Activated CD4-positive, alpha-beta T cell treated with anti-CD3 and anti-CD28 coated beads, Interleukin-2, amount 50 U/mL, for 1 hour (primary cell): ENCODE measurements at regions not wholly inside any gene's neighbourhood (a gene's known extent, or its start where the extent isn't known, plus 50 kb on each side); places are given as distances from the start of the nearest gene placed in this dataset.
A peak's percentile ranks its signal among the peaks of the same experiment; 100 is the strongest.
"Not testable (repeated sequence)": the region's sequence is repeated elsewhere in the genome, so short reads cannot be mapped to it uniquely, and the experiment has no call there.

Experiments used
- DNase-seq: peaks from one replicate; pipeline ENCODE4 v3.0.0-alpha.2; 2020

- DNase-seq = no peak
Measured at GRCh38 chr15:56568466-56569167, 103.7 kb upstream of the MNS1 start.

DNA sequence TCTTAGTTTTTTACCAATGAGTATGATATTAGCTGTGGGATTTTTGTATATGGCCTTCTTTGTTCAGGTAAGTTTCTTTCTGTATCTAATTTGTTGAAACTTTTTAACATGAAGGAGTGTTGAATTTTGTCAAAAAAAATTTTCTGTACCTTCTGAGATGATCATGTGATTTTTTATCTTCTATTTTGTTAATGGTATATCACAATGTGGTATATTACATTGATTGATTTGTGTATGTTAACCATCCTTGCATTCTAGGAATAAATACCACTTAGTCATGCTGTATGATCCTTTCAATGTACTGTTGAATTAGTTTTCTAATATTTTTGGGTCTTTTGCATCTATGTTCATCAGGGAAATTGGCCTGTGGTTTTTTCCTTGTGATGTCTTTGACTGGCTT, 92.5 kb upstream of the MNS1 start:
- no peak for DNase-seq

GRCh38 chr15:56553486-56553885, 88.5 kb upstream of the MNS1 start:
- DNase-seq = no peak

GRCh38 chr15:56552659-56553058, 87.7 kb upstream of the MNS1 start:
- DNase-seq = no peak

DNA sequence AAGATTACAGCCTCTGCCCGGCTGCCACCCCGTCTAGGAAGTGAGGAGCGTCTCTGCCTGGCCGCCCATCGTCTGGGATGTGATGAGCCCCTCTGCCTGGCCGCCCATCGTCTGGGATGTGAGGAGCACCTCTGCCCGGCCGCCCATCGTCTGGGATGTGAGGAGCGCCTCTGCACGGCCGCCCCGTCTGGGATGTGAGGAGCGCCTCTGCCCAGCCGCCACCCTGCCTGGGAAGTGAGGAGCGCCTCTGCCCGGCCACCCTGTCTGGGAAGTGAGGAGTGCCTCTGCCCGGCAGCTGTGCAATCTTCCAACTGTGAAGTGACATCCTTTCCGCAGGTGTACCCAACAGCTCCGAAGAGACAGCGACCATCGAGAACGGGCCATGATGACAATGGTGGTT, 75.6 kb upstream of the MNS1 start:
- DNase-seq = not testable (repeated sequence)

DNA sequence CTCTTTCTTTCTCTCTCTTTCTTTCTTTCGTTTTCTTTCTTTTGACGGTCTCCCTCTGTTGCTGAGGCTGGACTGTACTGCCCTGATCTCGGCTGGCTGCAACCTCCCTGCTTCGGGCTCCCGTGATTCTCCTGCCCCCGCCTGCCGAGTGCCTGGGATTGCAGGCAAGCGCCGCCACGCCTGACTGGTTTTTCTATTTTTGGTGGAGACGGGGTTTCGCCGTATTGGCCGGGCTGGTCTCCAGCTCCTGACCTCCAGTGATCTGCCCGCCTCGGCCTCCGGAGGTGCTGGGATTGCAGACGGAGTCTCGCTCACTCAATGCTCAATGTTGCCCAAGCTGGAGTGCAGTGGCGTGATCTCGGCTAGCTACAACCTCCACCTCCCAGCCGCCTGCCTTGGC, 75.2 kb upstream of the MNS1 start:
- not testable (repeated sequence) for DNase-seq

DNA sequence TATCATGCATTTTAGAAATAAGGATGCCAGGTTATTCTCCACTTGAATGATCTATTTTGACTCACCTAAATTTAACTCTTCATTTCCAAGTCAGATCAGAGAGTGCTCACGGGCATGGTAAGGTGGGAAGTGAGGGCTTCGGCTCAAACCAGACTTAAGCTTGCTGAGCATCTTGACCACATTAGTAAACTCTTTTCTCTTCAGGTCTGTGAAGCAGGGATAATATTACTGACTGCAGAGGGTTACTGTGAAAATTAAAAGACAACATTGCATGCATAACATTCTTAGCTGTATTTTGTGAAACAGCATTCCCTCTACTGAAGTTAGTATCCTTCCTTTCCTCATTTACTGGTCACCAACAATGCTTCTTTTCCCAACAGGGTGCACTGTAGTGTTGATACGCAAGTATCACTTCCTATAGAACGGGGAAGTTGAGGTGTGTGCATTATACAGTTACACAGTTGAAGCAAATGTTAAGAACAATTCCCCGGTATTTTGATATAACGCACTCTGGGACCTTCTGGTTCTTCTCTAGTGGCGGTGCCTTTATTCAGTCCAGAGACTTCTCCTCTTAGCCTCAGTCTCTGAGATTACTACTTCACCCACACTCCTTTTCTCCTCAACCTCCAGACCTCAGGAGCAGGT, 74.1 kb upstream of the MNS1 start:
- DNase-seq = no peak

- DNase-seq = peak; percentile 11
Measured at GRCh38 chr15:56537881-56538280, 72.9 kb upstream of the MNS1 start.

DNA sequence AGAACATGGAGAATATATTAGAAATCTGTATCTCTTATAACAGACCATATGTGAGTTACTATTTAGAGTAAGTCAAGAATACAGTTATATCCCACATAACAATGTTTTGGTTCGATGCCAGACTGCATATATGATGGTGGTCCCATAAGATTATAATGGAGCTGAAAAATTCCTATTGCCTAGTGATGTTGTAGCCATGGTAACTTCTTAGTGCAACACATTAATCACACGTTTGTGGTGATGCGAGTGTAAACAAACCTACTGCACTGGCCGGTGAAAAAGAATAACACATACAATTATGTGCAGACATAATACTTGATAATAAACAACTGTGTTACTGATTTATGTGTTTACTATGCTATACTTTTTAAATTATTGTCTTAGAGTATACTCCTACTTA, 69.8 kb upstream of the MNS1 start:
- DNase-seq = no peak

DNA sequence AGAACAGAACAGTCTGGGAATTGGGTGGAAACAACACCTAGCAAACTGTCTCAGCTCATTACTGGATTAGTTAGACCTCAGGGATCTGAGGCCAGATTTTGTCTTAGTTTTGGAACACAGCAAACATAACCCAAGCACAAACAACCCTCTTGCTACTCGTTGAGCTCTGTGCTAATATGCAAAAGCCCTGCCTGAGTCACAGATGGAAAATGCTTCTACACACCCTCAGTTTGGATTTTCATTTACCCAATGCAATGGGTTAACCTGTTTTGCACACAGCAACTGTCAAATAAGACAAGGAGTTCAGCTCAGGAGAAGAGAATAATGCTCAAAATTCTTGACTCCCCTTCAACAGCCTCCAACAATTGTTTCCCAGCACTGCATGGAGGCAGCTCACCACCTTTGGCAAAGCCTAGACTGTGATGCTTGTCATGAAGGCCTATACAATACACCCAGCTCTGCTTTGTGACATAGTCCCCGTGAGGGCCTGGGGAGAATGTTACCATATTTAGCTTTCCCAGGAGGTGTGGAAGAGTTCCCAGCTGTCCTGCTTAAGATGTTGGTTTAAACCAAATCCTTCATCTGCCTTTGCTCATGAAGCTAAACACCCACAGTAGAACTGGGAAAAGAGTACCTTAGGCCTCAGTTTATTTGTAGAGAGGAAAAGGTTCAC, 68.9 kb upstream of the MNS1 start:
- DNase-seq = no peak

GRCh38 chr15:56532721-56533460, 68.0 kb upstream of the MNS1 start:
- DNase-seq = no peak

- no peak for DNase-seq
Measured at GRCh38 chr15:56530157-56530556, 65.2 kb upstream of the MNS1 start.

DNA sequence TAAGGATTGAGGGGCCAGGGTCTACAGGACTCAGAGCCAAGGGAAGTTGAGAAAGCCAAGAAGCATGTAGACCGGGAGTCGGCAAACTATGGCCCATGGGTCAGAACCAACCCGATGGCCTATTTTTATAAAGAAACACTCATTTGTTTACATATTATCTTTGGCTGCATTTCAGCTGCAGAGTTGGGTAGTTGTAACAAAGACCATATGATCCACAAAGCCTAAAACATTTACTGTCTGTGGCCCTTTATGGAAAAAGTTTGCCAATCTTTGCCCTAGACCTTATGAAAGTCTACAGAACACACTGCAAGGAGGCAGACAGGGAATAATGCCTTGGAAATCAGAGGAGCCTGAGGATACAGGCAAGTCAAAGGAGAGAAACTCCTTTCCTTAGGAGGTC, 63.2 kb upstream of the MNS1 start:
- no peak for DNase-seq

GRCh38 chr15:56524915-56525314, 60.0 kb upstream of the MNS1 start:
- DNase-seq = no peak

DNA sequence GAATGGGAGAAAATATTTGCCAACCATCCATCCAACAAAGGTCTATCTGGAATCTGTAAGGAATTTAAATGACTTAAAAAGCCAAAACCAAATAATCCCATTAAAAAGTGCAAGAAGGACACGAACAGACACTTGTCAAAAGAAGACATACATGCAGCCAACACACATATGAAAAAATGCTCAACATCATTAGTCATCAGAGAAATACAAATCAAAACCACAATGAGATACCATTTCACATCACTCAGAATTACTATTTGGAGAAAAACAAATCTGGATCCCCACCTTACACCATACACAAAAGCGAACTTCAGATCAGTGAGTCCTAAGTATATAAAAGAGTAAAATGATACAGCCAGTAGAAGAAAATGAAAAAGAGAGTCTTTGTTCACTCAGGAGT, 58.6 kb upstream of the MNS1 start:
- DNase-seq = no peak

GRCh38 chr15:56519000-56519399, 54.1 kb upstream of the MNS1 start:
- DNase-seq = no peak
